H9 (cell line): ENCODE measurements at regions not wholly inside any gene's neighbourhood (a gene's known extent, or its start where the extent isn't known, plus 50 kb on each side); places are given as distances from the start of the nearest gene placed in this dataset.
A peak's percentile ranks its signal among the peaks of the same experiment; 100 is the strongest.
"Not testable (repeated sequence)": the region's sequence is repeated elsewhere in the genome, so short reads cannot be mapped to it uniquely, and the experiment has no call there.

Source experiments
- DNase-seq: peaks from one replicate; pipeline ENCODE4 v3.0.0-alpha.2; 2017
- H2AFZ ChIP-seq: one replicate; pipeline ENCODE4 v1.6.1; 2013; ENCODE audit warnings: mild to moderate bottlenecking, low read length, control low read depth, moderate library complexity
- H2AK5ac ChIP-seq: 2 replicates; pipeline ENCODE4 v1.6.1; 2013; ENCODE audit warnings: low read length, control low read depth, mixed read lengths; ENCODE audit not compliant: insufficient read length
- H2BK120ac ChIP-seq: one replicate; pipeline ENCODE4 v1.6.1; 2013; ENCODE audit warnings: low read depth, mild to moderate bottlenecking, low read length, control low read depth, inconsistent platforms; ENCODE audit not compliant: poor library complexity, severe bottlenecking
- H2BK12ac ChIP-seq: 2 replicates; pipeline ENCODE4 v1.6.1; 2013; ENCODE audit warnings: low read length, control low read depth, mixed read lengths, low read depth; ENCODE audit not compliant: insufficient read length
- H2BK15ac ChIP-seq: 2 replicates; pipeline ENCODE4 v1.6.1; 2013; ENCODE audit warnings: low read depth, low read length, control low read depth
- H2BK20ac ChIP-seq: one replicate; pipeline ENCODE4 v1.6.1; 2013; ENCODE audit warnings: low read depth, mild to moderate bottlenecking, low read length, control low read depth, inconsistent platforms; ENCODE audit not compliant: poor library complexity, severe bottlenecking
- H2BK5ac ChIP-seq: 2 replicates; pipeline ENCODE4 v1.6.1; 2013; ENCODE audit warnings: low read length, control low read depth, mixed read lengths; ENCODE audit not compliant: insufficient read length
- H3K14ac ChIP-seq: 2 replicates; pipeline ENCODE4 v1.6.1; 2013; ENCODE audit warnings: low read length, control low read depth; ENCODE audit not compliant: insufficient read depth
- H3K18ac ChIP-seq: 2 replicates; pipeline ENCODE4 v1.6.1; 2013; ENCODE audit warnings: low read depth, mild to moderate bottlenecking, mixed read lengths, low read length, control low read depth; ENCODE audit not compliant: insufficient read length
- H3K23ac ChIP-seq: 2 replicates; pipeline ENCODE4 v1.6.1; 2013; ENCODE audit warnings: low read length, control low read depth, mixed read lengths, low read depth; ENCODE audit not compliant: insufficient read length
- H3K23me2 ChIP-seq: 2 replicates; pipeline ENCODE4 v1.6.1; 2013; ENCODE audit warnings: low read depth, mild to moderate bottlenecking, mixed read lengths, low read length, control low read depth; ENCODE audit not compliant: insufficient read length, poor library complexity, severe bottlenecking
- H3K27ac ChIP-seq: 2 replicates; pipeline ENCODE4 v1.5.1; 2013; ENCODE audit warnings: low read length, control low read depth, mixed read lengths, low read depth; ENCODE audit not compliant: insufficient read length
- H3K27me3 ChIP-seq: 2 replicates; pipeline ENCODE4 v1.6.1; 2013; ENCODE audit warnings: low read length, control low read depth, inconsistent platforms; ENCODE audit not compliant: insufficient read depth
- H3K4ac ChIP-seq: 2 replicates; pipeline ENCODE4 v1.6.1; 2013; ENCODE audit warnings: low read depth, mild to moderate bottlenecking, control low read depth, inconsistent platforms, low read length, moderate library complexity
- H3K4me1 ChIP-seq: 2 replicates; pipeline ENCODE4 v1.6.1; 2013; ENCODE audit warnings: low read length, control low read depth, inconsistent platforms; ENCODE audit not compliant: insufficient read depth
- H3K4me2 ChIP-seq: 2 replicates; pipeline ENCODE4 v1.6.1; 2013; ENCODE audit warnings: low read length, control low read depth, mixed read lengths; ENCODE audit not compliant: insufficient read length, insufficient read depth
- H3K56ac ChIP-seq: 2 replicates; pipeline ENCODE4 v1.6.1; 2013; ENCODE audit warnings: low read depth, mild to moderate bottlenecking, mixed read lengths, low read length, control low read depth; ENCODE audit not compliant: insufficient read length
- H3K79me1 ChIP-seq: 2 replicates; pipeline ENCODE4 v1.6.1; 2013; ENCODE audit warnings: low read depth, mild to moderate bottlenecking, moderate library complexity, low read length, control low read depth, inconsistent platforms; ENCODE audit not compliant: insufficient read depth, poor library complexity, severe bottlenecking
- H3K79me2 ChIP-seq: 2 replicates; pipeline ENCODE4 v1.6.1; 2013; ENCODE audit warnings: low read length, control low read depth, inconsistent platforms; ENCODE audit not compliant: insufficient read depth
- H3K9ac ChIP-seq: 2 replicates; pipeline ENCODE4 v1.6.1; 2013; ENCODE audit warnings: low read length, control low read depth, mixed read lengths; ENCODE audit not compliant: insufficient read length; ENCODE audit errors: extremely low read depth
- H3K9me3 ChIP-seq: one replicate; pipeline ENCODE4 v1.6.1; 2013; ENCODE audit warnings: low read depth, low read length, inconsistent platforms; ENCODE audit not compliant: control insufficient read depth
- H3T11ph ChIP-seq: one replicate; pipeline ENCODE4 v1.6.1; 2013; ENCODE audit warnings: mild to moderate bottlenecking, low read length, control low read depth, inconsistent platforms
- H4K20me1 ChIP-seq: one replicate; pipeline ENCODE4 v1.6.1; 2013; ENCODE audit not compliant: control insufficient read depth, insufficient read length, insufficient read depth
- H4K5ac ChIP-seq: 2 replicates; pipeline ENCODE4 v1.6.1; 2013; ENCODE audit warnings: low read depth, mild to moderate bottlenecking, mixed read lengths, low read length, control low read depth; ENCODE audit not compliant: insufficient read length
- H4K8ac ChIP-seq: replicated peaks from 2 replicates; pipeline ENCODE4 v1.6.1; 2013; ENCODE audit warnings: low read length, control low read depth, mixed read lengths, low read depth; ENCODE audit not compliant: insufficient read length
- H4K91ac ChIP-seq: 2 replicates; pipeline ENCODE4 v1.6.1; 2013; ENCODE audit warnings: low read depth, mild to moderate bottlenecking, moderate library complexity, mixed read lengths, low read length, control low read depth; ENCODE audit not compliant: insufficient read length
- H3K27ac Mint-ChIP-seq, 3 experiments: 2 replicates in 2 of 3; 3 replicates in 1 of 3; pipeline ENCODE4 v1.8.0; 2020 to 2021; ENCODE audit warnings: mixed read lengths in 3 of 3, mild to moderate bottlenecking in 1 of 3, moderate library complexity in 1 of 3
- H3K27me3 Mint-ChIP-seq: 2 replicates; pipeline ENCODE4 v1.8.0; 2021; ENCODE audit warnings: low read depth, mild to moderate bottlenecking, moderate library complexity, mixed read lengths
- H3K36me3 Mint-ChIP-seq, 3 experiments: 2 replicates in 2 of 3; 3 replicates in 1 of 3; pipeline ENCODE4 v1.8.0; 2020 to 2021; ENCODE audit warnings: low read depth in 3 of 3, mixed read lengths in 3 of 3; ENCODE audit not compliant: insufficient read depth in 1 of 3
- H3K4me1 Mint-ChIP-seq, 2 experiments: 2 replicates each; pipeline ENCODE4 v1.8.0; 2020; ENCODE audit warnings: mixed read lengths in 2 of 2
- H3K4me3 Mint-ChIP-seq, 2 experiments: 2 replicates in 1 of 2; 3 replicates in 1 of 2; pipeline ENCODE4 v1.8.0; 2020 to 2021; ENCODE audit warnings: mild to moderate bottlenecking in 2 of 2, mixed read lengths in 2 of 2, moderate library complexity in 1 of 2
- H3K9me3 Mint-ChIP-seq, 2 experiments: 2 replicates in 1 of 2; 3 replicates in 1 of 2; pipeline ENCODE4 v1.8.0; 2020; ENCODE audit warnings: mild to moderate bottlenecking in 2 of 2, mixed read lengths in 2 of 2, moderate library complexity in 1 of 2
- WGBS: extraction: QIAGEN DNeasy Blood & Tissue Kit; methylation state at CpG from one replicate; pipeline ENCODE4 v1.1.7; 2013; ENCODE audit warnings: missing lambda C conversion rate, low lambda C conversion rate, mixed read lengths; ENCODE audit not compliant: insufficient read length; ENCODE audit errors: extremely low coverage; 5-methylcytosine and 5-hydroxymethylcytosine counted together
- TF ChIP-seq, protein P1 (sequence below): fragments of 200-600 bp; sonication (generic); conservative IDR thresholded peaks from 3 replicates; pipeline ENCODE4 v1.8.0; 2021; ENCODE audit warnings: antibody characterized with exemption, mild to moderate bottlenecking

DNA sequence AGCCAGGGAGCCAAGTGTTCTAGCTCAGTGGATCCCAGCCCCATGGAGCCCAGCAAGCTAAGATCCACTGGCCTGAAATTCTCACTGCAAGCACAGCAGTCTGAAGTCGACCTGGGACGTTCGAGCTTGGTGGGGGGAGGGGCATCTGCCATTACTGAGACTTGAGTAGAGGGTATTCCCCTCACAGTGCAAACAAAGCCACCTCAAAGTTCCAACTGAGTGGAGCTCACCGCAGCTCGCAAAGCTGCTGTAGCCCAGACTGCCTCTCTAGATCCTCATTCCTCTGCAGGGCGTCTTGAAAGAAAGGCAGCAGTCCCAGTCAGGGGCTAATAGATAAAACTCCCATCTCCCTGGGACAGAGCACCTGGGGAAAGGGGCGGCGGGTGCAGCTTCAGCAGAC, 226.3 kb downstream of the ZIC3 start:
- WGBS = no CpG with 5 or more reads among the region's 8 CpGs
- Histone ChIP-seq H3K9me3 (no peaks in the 10 kb centered on the region), H4K91ac (no peak overlapping the region), H3K23me2 (no peaks in the 10 kb centered on the region), H4K20me1 (no peaks in the 10 kb centered on the region), H3K27me3 (no peaks in the 10 kb centered on the region), H3K14ac (no peak overlapping the region), H3K18ac (no peak overlapping the region), H4K8ac (no peak overlapping the region), H3K23ac (no peak overlapping the region), H2BK5ac (no peak overlapping the region), H3K4me1 (no peaks in the 10 kb centered on the region; the same call in 1 of the 2 replicates), H2AK5ac (no peak overlapping the region), H2BK20ac (no peak overlapping the region), H2AFZ (no peak overlapping the region), H2BK12ac (no peak overlapping the region), H3K27ac (no peak overlapping the region), H3T11ph (no peak overlapping the region), H4K5ac (no peak overlapping the region), H3K79me1 (no peaks in the 10 kb centered on the region), H3K79me2 (no peaks in the 10 kb centered on the region), H3K56ac (no peak overlapping the region), H3K4me2 (no peak overlapping the region), H3K4ac (no peak overlapping the region), H2BK120ac (no peak overlapping the region), H2BK15ac (no peak overlapping the region), H3K9ac (no peak overlapping the region)
- no peak overlapping the region for H3K4me3 Mint-ChIP-seq
- peaks cover 6% of the 10 kb centered on the region; the same call in 1 of the 2 replicates for H3K27me3 Mint-ChIP-seq
- peaks cover 7 to 16% (median 11%) of the 10 kb centered on the region in 3 experiments; a peak in 6 of 7 replicates for H3K36me3 Mint-ChIP-seq
- peak; percentile 27 for DNase-seq
- H3K27ac Mint-ChIP-seq = no peak overlapping the region
- peaks cover 3 to 7% of the 10 kb centered on the region in 2 experiments; a peak in 3 of 4 replicates for H3K4me1 Mint-ChIP-seq
- peaks cover 16 to 65% of the 10 kb centered on the region in 2 experiments for H3K9me3 Mint-ChIP-seq
- TF ChIP-seq, protein P1, sequence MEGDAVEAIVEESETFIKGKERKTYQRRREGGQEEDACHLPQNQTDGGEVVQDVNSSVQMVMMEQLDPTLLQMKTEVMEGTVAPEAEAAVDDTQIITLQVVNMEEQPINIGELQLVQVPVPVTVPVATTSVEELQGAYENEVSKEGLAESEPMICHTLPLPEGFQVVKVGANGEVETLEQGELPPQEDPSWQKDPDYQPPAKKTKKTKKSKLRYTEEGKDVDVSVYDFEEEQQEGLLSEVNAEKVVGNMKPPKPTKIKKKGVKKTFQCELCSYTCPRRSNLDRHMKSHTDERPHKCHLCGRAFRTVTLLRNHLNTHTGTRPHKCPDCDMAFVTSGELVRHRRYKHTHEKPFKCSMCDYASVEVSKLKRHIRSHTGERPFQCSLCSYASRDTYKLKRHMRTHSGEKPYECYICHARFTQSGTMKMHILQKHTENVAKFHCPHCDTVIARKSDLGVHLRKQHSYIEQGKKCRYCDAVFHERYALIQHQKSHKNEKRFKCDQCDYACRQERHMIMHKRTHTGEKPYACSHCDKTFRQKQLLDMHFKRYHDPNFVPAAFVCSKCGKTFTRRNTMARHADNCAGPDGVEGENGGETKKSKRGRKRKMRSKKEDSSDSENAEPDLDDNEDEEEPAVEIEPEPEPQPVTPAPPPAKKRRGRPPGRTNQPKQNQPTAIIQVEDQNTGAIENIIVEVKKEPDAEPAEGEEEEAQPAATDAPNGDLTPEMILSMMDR = no peak

DNA sequence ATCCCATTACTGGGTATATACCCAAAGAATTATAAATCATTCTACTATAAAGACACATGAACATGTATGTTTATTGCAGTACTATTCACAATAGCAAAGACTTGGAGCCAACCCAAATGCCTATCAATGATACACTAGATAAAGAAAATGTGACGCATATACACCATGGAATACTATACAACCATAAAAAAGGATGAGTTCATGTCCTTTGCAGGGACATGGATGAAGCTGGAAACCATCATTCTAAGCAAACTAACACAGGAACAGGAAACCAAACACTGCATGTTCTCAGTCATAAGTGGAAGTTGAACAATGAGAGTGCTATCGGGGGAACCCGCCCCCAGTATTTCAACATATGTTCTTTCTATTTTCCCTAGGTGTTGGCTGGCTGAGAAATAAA, 232.0 kb downstream of the ZIC3 start:
- H4K91ac ChIP-seq, H3K27me3 ChIP-seq, H4K5ac ChIP-seq, H3K4me1 Mint-ChIP-seq, H3K4me1 ChIP-seq, H3K4me2 ChIP-seq, H3K4me3 Mint-ChIP-seq, H3K56ac ChIP-seq, H2BK20ac ChIP-seq, H3K23ac ChIP-seq, H2AFZ ChIP-seq, H3K27ac Mint-ChIP-seq, H3T11ph ChIP-seq, H2BK120ac ChIP-seq, H4K20me1 ChIP-seq, H3K14ac ChIP-seq, DNase-seq, H3K9me3 ChIP-seq, H3K23me2 ChIP-seq, H2BK5ac ChIP-seq, H3K18ac ChIP-seq, H4K8ac ChIP-seq, H3K79me1 ChIP-seq, H2BK15ac ChIP-seq, H2AK5ac ChIP-seq, H2BK12ac ChIP-seq, H3K9ac ChIP-seq, H3K27me3 Mint-ChIP-seq, H3K4ac ChIP-seq, H3K27ac ChIP-seq, H3K79me2 ChIP-seq: not testable (repeated sequence)
- Mint-ChIP-seq H3K36me3 (peaks cover 10 to 25% (median 16%) of the 10 kb centered on the region in 3 experiments), H3K9me3 (peaks cover 33 to 66% of the 10 kb centered on the region in 2 experiments)
- no CpG with 5 or more reads among the region's 3 CpGs for WGBS
